ENCODE measurements at regions not wholly inside any gene's neighbourhood (a gene's known extent, or its start where the extent isn't known, plus 50 kb on each side); places are given as distances from the start of the nearest gene placed in this dataset.
"Not testable (repeated sequence)": the region's sequence is repeated elsewhere in the genome, so short reads cannot be mapped to it uniquely, and the experiment has no call there.

GRCh38 chr9:65458465-65458864 lies 173.5 kb upstream of the FOXD4L5 start:
- Histone ChIP-seq H3K27ac (ENCODE audit: low read length, poor library complexity, severe bottlenecking) (no peak overlapping the region), H3K9me3 (ENCODE audit: control insufficient read depth, low read length) (no peaks in the 10 kb centered on the region), H3K79me1 (replicated peaks; ENCODE audit: low read length, poor library complexity, severe bottlenecking) (no peaks in the 10 kb centered on the region), H2AFZ (ENCODE audit: low read depth, low read length) (no peak overlapping the region), H3K4me3 (ENCODE audit: insufficient read depth in 1 of 2, low read depth in 1 of 2, low read length in 2 of 2) (no peak overlapping the region), H3K4ac (ENCODE audit: low read depth in 1 of 2, low read length in 2 of 2) (no peak overlapping the region), H3K4me2 (ENCODE audit: low read length, poor library complexity, severe bottlenecking) (no peak overlapping the region), H4K91ac (ENCODE audit: low read length) (no peak overlapping the region), H2BK15ac (ENCODE audit: low read depth, poor library complexity, severe bottlenecking) (no peak overlapping the region), H3K14ac (ENCODE audit: low read length in 2 of 2) (no peak overlapping the region), H2AK5ac (ENCODE audit: low read length, severe bottlenecking) (no peak overlapping the region), H4K8ac (ENCODE audit: low read length) (no peak overlapping the region), H3K9ac (ENCODE audit: low read length) (no peak overlapping the region), H3K27me3 (ENCODE audit: control insufficient read depth in 1 of 2, insufficient read depth in 1 of 2, low read length in 2 of 2) (no peaks in the 10 kb centered on the region), H2BK12ac (ENCODE audit: low read length in 2 of 2) (no peak overlapping the region), H3K36me3 (ENCODE audit: control insufficient read depth in 1 of 2, insufficient read depth in 2 of 2, low read depth in 1 of 2, low read length in 2 of 2) (no peaks in the 10 kb centered on the region), H2BK120ac (ENCODE audit: low read depth, low read length) (no peak overlapping the region), H3K18ac (ENCODE audit: low read depth in 1 of 2, low read length in 2 of 2) (no peak overlapping the region), H3K4me1 (ENCODE audit: control insufficient read depth, insufficient read depth, low read depth, low read length) (no peaks in the 10 kb centered on the region), H3K23ac (ENCODE audit: low read length in 2 of 2) (no peak overlapping the region), H2BK5ac (ENCODE audit: low read depth, low read length, poor library complexity, severe bottlenecking) (no peak overlapping the region)
- WGBS = 85% methylated on average over 20 of the region's 20 CpGs
- no peak for DNase-seq

- not testable (repeated sequence) for H2BK12ac ChIP-seq (ENCODE audit: low read length in 2 of 2); H3K23ac ChIP-seq (ENCODE audit: low read length in 2 of 2); H3K4me3 ChIP-seq (ENCODE audit: insufficient read depth in 1 of 2, low read depth in 1 of 2, low read length in 2 of 2); H3K18ac ChIP-seq (ENCODE audit: low read depth in 1 of 2, low read length in 2 of 2); H3K4ac ChIP-seq (ENCODE audit: low read depth in 1 of 2, low read length in 2 of 2); H2BK5ac ChIP-seq (ENCODE audit: low read depth, low read length, poor library complexity, severe bottlenecking); H3K27ac ChIP-seq (ENCODE audit: low read length, poor library complexity, severe bottlenecking); H3K14ac ChIP-seq (ENCODE audit: low read length in 2 of 2); H3K36me3 ChIP-seq (ENCODE audit: control insufficient read depth in 1 of 2, insufficient read depth in 2 of 2, low read depth in 1 of 2, low read length in 2 of 2); H4K8ac ChIP-seq (ENCODE audit: low read length); H2BK120ac ChIP-seq (ENCODE audit: low read depth, low read length); H3K9me3 ChIP-seq (ENCODE audit: control insufficient read depth, low read length); H3K79me1 ChIP-seq (replicated peaks; ENCODE audit: low read length, poor library complexity, severe bottlenecking); H3K4me2 ChIP-seq (ENCODE audit: low read length, poor library complexity, severe bottlenecking); H3K9ac ChIP-seq (ENCODE audit: low read length); H2BK15ac ChIP-seq (ENCODE audit: low read depth, poor library complexity, severe bottlenecking); H2AFZ ChIP-seq (ENCODE audit: low read depth, low read length); H3K27me3 ChIP-seq (ENCODE audit: control insufficient read depth in 1 of 2, insufficient read depth in 1 of 2, low read length in 2 of 2); H2AK5ac ChIP-seq (ENCODE audit: low read length, severe bottlenecking); H4K91ac ChIP-seq (ENCODE audit: low read length); H3K4me1 ChIP-seq (ENCODE audit: control insufficient read depth, insufficient read depth, low read depth, low read length); DNase-seq
- 96% methylated on average over 16 of the region's 18 CpGs for WGBS
Measured at GRCh38 chr9:65456991-65457390, 172.0 kb upstream of the FOXD4L5 start.

GRCh38 chr9:65455751-65456647 lies 171.0 kb upstream of the FOXD4L5 start:
- H2AFZ ChIP-seq (ENCODE audit: low read depth, low read length); H3K4me2 ChIP-seq (ENCODE audit: low read length, poor library complexity, severe bottlenecking); H4K91ac ChIP-seq (ENCODE audit: low read length); H2BK5ac ChIP-seq (ENCODE audit: low read depth, low read length, poor library complexity, severe bottlenecking); H3K18ac ChIP-seq (ENCODE audit: low read depth in 1 of 2, low read length in 2 of 2); H2AK5ac ChIP-seq (ENCODE audit: low read length, severe bottlenecking); H3K79me1 ChIP-seq (replicated peaks; ENCODE audit: low read length, poor library complexity, severe bottlenecking); H3K36me3 ChIP-seq (ENCODE audit: control insufficient read depth in 1 of 2, insufficient read depth in 2 of 2, low read depth in 1 of 2, low read length in 2 of 2); H4K8ac ChIP-seq (ENCODE audit: low read length); H3K23ac ChIP-seq (ENCODE audit: low read length in 2 of 2); DNase-seq; H2BK12ac ChIP-seq (ENCODE audit: low read length in 2 of 2); H2BK120ac ChIP-seq (ENCODE audit: low read depth, low read length); H3K27ac ChIP-seq (ENCODE audit: low read length, poor library complexity, severe bottlenecking); H3K9me3 ChIP-seq (ENCODE audit: control insufficient read depth, low read length); H3K4me3 ChIP-seq (ENCODE audit: insufficient read depth in 1 of 2, low read depth in 1 of 2, low read length in 2 of 2); H3K27me3 ChIP-seq (ENCODE audit: control insufficient read depth in 1 of 2, insufficient read depth in 1 of 2, low read length in 2 of 2); H3K9ac ChIP-seq (ENCODE audit: low read length); H2BK15ac ChIP-seq (ENCODE audit: low read depth, poor library complexity, severe bottlenecking); H3K14ac ChIP-seq (ENCODE audit: low read length in 2 of 2); H3K4ac ChIP-seq (ENCODE audit: low read depth in 1 of 2, low read length in 2 of 2); H3K4me1 ChIP-seq (ENCODE audit: control insufficient read depth, insufficient read depth, low read depth, low read length): not testable (repeated sequence)
- 77% methylated on average over 14 of the region's 18 CpGs for WGBS

GRCh38 chr9:65455136-65455535 lies 170.1 kb upstream of the FOXD4L5 start:
- not testable (repeated sequence) for H3K18ac ChIP-seq (ENCODE audit: low read depth in 1 of 2, low read length in 2 of 2); H3K4me3 ChIP-seq (ENCODE audit: insufficient read depth in 1 of 2, low read depth in 1 of 2, low read length in 2 of 2); H3K9ac ChIP-seq (ENCODE audit: low read length); DNase-seq; H3K4me2 ChIP-seq (ENCODE audit: low read length, poor library complexity, severe bottlenecking); H3K14ac ChIP-seq (ENCODE audit: low read length in 2 of 2); H3K27me3 ChIP-seq (ENCODE audit: control insufficient read depth in 1 of 2, insufficient read depth in 1 of 2, low read length in 2 of 2); H4K8ac ChIP-seq (ENCODE audit: low read length); H3K4ac ChIP-seq (ENCODE audit: low read depth in 1 of 2, low read length in 2 of 2); H2AK5ac ChIP-seq (ENCODE audit: low read length, severe bottlenecking); H2BK12ac ChIP-seq (ENCODE audit: low read length in 2 of 2); H2BK15ac ChIP-seq (ENCODE audit: low read depth, poor library complexity, severe bottlenecking); H2AFZ ChIP-seq (ENCODE audit: low read depth, low read length); H3K23ac ChIP-seq (ENCODE audit: low read length in 2 of 2); H3K4me1 ChIP-seq (ENCODE audit: control insufficient read depth, insufficient read depth, low read depth, low read length); H2BK5ac ChIP-seq (ENCODE audit: low read depth, low read length, poor library complexity, severe bottlenecking); H3K27ac ChIP-seq (ENCODE audit: low read length, poor library complexity, severe bottlenecking); H3K9me3 ChIP-seq (ENCODE audit: control insufficient read depth, low read length); H3K79me1 ChIP-seq (replicated peaks; ENCODE audit: low read length, poor library complexity, severe bottlenecking); H4K91ac ChIP-seq (ENCODE audit: low read length); H3K36me3 ChIP-seq (ENCODE audit: control insufficient read depth in 1 of 2, insufficient read depth in 2 of 2, low read depth in 1 of 2, low read length in 2 of 2); H2BK120ac ChIP-seq (ENCODE audit: low read depth, low read length)
- 63% methylated on average over 5 of the region's 13 CpGs for WGBS
